Caco-2 (cell line): ENCODE measurements at regions not wholly inside any gene's neighbourhood (a gene's known extent, or its start where the extent isn't known, plus 50 kb on each side); places are given as distances from the start of the nearest gene placed in this dataset.
"Not testable (repeated sequence)": the region's sequence is repeated elsewhere in the genome, so short reads cannot be mapped to it uniquely, and the experiment has no call there.

Experiments used
- BruUV-seq: library from RNA; stranded (reverse); fragments of 400-500 nt; replicated peaks from 2 replicates; lab custom pipeline; 2021; lab: Mats Ljungman, UMichigan
- CTCF ChIA-PET: fragments of 300-600 bp; sonication (Branson Sonifier 250); formaldehyde crosslinking; loops from one replicate; lab custom pipeline; 2022; ENCODE audit warnings: antibody characterized with exemption; lab: Charles Lee
- POLR2A ChIA-PET: fragments of 300-600 bp; sonication (Branson Sonifier 250); formaldehyde crosslinking; loops from one replicate; lab custom pipeline; 2022; ENCODE audit warnings: antibody characterized with exemption; lab: Charles Lee
- DNase-seq, 2 experiments: peaks; one replicate each; pipeline versions ENCODE4 v3.0.0 to v3.0.0-alpha.2; 2020 to 2022
- H3K27me3 ChIP-seq: replicated peaks from 2 replicates; pipeline ENCODE4 v1.6.0; 2011; ENCODE audit warnings: low read length; ENCODE audit not compliant: control insufficient read depth, insufficient read depth
- H3K36me3 ChIP-seq: 2 replicates; pipeline ENCODE4 v1.5.1; 2011; ENCODE audit warnings: low read length; ENCODE audit not compliant: control insufficient read depth, insufficient read depth
- H3K4me1 ChIP-seq: fragments of 250-450 bp; sonication (Bioruptor Pico); 2 replicates; pipeline ENCODE4 v1.5.1; 2020; ENCODE audit warnings: mild to moderate bottlenecking
- H3K4me3 ChIP-seq: 2 replicates; pipeline ENCODE4 v1.5.1; 2011; ENCODE audit warnings: low read depth, mild to moderate bottlenecking, control low read depth, low read length
- H3K9me3 ChIP-seq: fragments of 250-450 bp; sonication (Bioruptor Pico); 2 replicates; pipeline ENCODE4 v1.5.1; 2020; ENCODE audit warnings: mild to moderate bottlenecking, moderate library complexity
- H3K27ac Mint-ChIP-seq: one replicate; pipeline ENCODE4 v1.8.0; 2022; ENCODE audit warnings: mixed read lengths; ENCODE audit not compliant: unreplicated experiment
- H3K27me3 Mint-ChIP-seq: one replicate; pipeline ENCODE4 v1.8.0; 2022; ENCODE audit warnings: mixed read lengths; ENCODE audit not compliant: insufficient read depth, unreplicated experiment
- H3K36me3 Mint-ChIP-seq: one replicate; pipeline ENCODE4 v1.8.0; 2022; ENCODE audit warnings: mild to moderate bottlenecking, mixed read lengths; ENCODE audit not compliant: insufficient read depth, unreplicated experiment
- H3K4me1 Mint-ChIP-seq: one replicate; pipeline ENCODE4 v1.8.0; 2022; ENCODE audit warnings: low read depth, mixed read lengths; ENCODE audit not compliant: unreplicated experiment
- H3K4me3 Mint-ChIP-seq: one replicate; pipeline ENCODE4 v1.8.0; 2022; ENCODE audit warnings: mild to moderate bottlenecking, moderate library complexity, mixed read lengths; ENCODE audit not compliant: unreplicated experiment
- H3K9me3 Mint-ChIP-seq: one replicate; pipeline ENCODE4 v1.8.0; 2022; ENCODE audit warnings: mixed read lengths; ENCODE audit not compliant: unreplicated experiment
- intact Hi-C: fragments of 100-400 bp; cut with micrococcal nuclease; formaldehyde crosslinking; loops from one replicate; pipeline ENCODE4 v1.10.0; 2022; ENCODE audit not compliant: unreplicated experiment

GRCh38 chr9:42860133-42860532 is 676.7 kb downstream of the SPATA31A6 start:
- H3K9me3 Mint-ChIP-seq, H3K27me3 Mint-ChIP-seq, H3K27me3 ChIP-seq, DNase-seq, POLR2A ChIA-PET, H3K9me3 ChIP-seq, H3K36me3 ChIP-seq, BruUV-seq, H3K4me3 Mint-ChIP-seq, H3K4me1 ChIP-seq, H3K36me3 Mint-ChIP-seq, H3K4me3 ChIP-seq, CTCF ChIA-PET, H3K27ac Mint-ChIP-seq, H3K4me1 Mint-ChIP-seq, intact Hi-C loops: not testable (repeated sequence)

GRCh38 chr9:42862465-42862864 is 679.0 kb downstream of the SPATA31A6 start:
- not testable (repeated sequence) for DNase-seq

More at GRCh38 chr9:42862465-42862864, 679.0 kb downstream of the SPATA31A6 start:
- H3K4me1 ChIP-seq, H3K9me3 ChIP-seq, CTCF ChIA-PET, intact Hi-C loops, H3K4me1 Mint-ChIP-seq, H3K27ac Mint-ChIP-seq, H3K27me3 Mint-ChIP-seq, POLR2A ChIA-PET, H3K36me3 ChIP-seq, H3K9me3 Mint-ChIP-seq, H3K27me3 ChIP-seq, H3K4me3 Mint-ChIP-seq, H3K4me3 ChIP-seq, BruUV-seq, H3K36me3 Mint-ChIP-seq: not testable (repeated sequence)
